ENCODE measurements at regions not wholly inside any gene's neighbourhood (a gene's known extent, or its start where the extent isn't known, plus 50 kb on each side); places are given as distances from the start of the nearest gene placed in this dataset.

GRCh38 chr22:48335442-48336139 is 1492.1 kb downstream of the BRD1 start:
- no peak for TF ChIP-seq SMC3 (IDR thresholded peaks at IDR 0.05; ENCODE audit: low read depth, low read length)
- no peak for TF ChIP-seq POLR2A (IDR thresholded peaks at IDR 0.05; ENCODE audit: low read depth, low read length)
- TF ChIP-seq, protein P1, sequence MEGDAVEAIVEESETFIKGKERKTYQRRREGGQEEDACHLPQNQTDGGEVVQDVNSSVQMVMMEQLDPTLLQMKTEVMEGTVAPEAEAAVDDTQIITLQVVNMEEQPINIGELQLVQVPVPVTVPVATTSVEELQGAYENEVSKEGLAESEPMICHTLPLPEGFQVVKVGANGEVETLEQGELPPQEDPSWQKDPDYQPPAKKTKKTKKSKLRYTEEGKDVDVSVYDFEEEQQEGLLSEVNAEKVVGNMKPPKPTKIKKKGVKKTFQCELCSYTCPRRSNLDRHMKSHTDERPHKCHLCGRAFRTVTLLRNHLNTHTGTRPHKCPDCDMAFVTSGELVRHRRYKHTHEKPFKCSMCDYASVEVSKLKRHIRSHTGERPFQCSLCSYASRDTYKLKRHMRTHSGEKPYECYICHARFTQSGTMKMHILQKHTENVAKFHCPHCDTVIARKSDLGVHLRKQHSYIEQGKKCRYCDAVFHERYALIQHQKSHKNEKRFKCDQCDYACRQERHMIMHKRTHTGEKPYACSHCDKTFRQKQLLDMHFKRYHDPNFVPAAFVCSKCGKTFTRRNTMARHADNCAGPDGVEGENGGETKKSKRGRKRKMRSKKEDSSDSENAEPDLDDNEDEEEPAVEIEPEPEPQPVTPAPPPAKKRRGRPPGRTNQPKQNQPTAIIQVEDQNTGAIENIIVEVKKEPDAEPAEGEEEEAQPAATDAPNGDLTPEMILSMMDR (conservative IDR thresholded peaks at IDR 0.05; ENCODE audit: low read depth, low read length) = no peak
- TF ChIP-seq RFX5 (IDR thresholded peaks at IDR 0.05; ENCODE audit: low read depth, low read length) = no peak
- TF ChIP-seq MAZ (IDR thresholded peaks at IDR 0.05; ENCODE audit: borderline replicate concordance, low read depth, low read length) = no peak

All from IMR-90 (cell line).